ENCODE measurements at regions not wholly inside any gene's neighbourhood (a gene's known extent, or its start where the extent isn't known, plus 50 kb on each side); places are given as distances from the start of the nearest gene placed in this dataset.

DNA sequence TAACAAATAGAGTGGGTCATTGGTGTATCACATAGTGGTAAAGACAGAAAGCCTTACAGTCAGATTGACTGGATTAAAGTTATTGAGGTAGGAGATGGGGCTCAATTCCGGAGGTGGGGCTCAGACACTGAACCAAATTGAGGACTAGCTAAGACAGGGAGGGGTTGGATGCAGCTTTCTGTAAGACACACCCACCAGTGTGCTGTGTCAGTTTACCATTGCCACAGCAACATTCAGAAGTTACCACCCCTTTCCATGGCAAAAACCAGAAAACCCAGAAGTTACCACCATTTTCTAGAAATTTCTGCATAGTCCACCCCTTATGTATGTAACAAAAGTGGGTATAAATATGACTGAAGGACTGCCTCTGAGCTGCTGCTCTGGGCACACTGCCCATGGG is 167.6 kb upstream of the TMEM72 start:
- no peaks in the 10 kb centered on the region for H3K4me1 Mint-ChIP-seq
- H3K9me3 Mint-ChIP-seq = peaks cover 2 to 14% (median 8%) of the 10 kb centered on the region in 7 donors
- H3K27me3 Mint-ChIP-seq (ENCODE audit: low read depth in 3 of 3) = peaks cover 0 to 2% (median under 1%) of the 10 kb centered on the region in 3 donors
- no peaks in the 10 kb centered on the region for H3K4me1 ChIP-seq (ENCODE audit: control insufficient read depth in 1 of 2, insufficient read depth in 2 of 2, low read length in 2 of 2)
- no peaks in the 10 kb centered on the region for H3K36me3 Mint-ChIP-seq
- H3K4me3 ChIP-seq (replicated peaks in 1 of 3; ENCODE audit: low read depth in 2 of 3, low read length in 3 of 3) = no peak overlapping the region
- H3K9ac ChIP-seq (ENCODE audit: insufficient read depth, low read length, poor library complexity, severe bottlenecking) = no peak overlapping the region
- H3K4me2 ChIP-seq (replicated peaks; ENCODE audit: extremely low read depth, low read length, poor library complexity, severe bottlenecking) = no peak overlapping the region
- TF ChIP-seq, protein P1, sequence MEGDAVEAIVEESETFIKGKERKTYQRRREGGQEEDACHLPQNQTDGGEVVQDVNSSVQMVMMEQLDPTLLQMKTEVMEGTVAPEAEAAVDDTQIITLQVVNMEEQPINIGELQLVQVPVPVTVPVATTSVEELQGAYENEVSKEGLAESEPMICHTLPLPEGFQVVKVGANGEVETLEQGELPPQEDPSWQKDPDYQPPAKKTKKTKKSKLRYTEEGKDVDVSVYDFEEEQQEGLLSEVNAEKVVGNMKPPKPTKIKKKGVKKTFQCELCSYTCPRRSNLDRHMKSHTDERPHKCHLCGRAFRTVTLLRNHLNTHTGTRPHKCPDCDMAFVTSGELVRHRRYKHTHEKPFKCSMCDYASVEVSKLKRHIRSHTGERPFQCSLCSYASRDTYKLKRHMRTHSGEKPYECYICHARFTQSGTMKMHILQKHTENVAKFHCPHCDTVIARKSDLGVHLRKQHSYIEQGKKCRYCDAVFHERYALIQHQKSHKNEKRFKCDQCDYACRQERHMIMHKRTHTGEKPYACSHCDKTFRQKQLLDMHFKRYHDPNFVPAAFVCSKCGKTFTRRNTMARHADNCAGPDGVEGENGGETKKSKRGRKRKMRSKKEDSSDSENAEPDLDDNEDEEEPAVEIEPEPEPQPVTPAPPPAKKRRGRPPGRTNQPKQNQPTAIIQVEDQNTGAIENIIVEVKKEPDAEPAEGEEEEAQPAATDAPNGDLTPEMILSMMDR (IDR thresholded peaks at IDR 0.05) = no peak
- WGBS (ENCODE audit: insufficient coverage) = 100% methylated on average over 1 of the region's 1 CpG
- no peaks in the 10 kb centered on the region for H4K20me1 ChIP-seq (ENCODE audit: insufficient read depth, low read length)
- H2AFZ ChIP-seq (ENCODE audit: insufficient read depth, low read depth, low read length, poor library complexity, severe bottlenecking) = no peak overlapping the region
- no peak overlapping the region for H3K27ac ChIP-seq (ENCODE audit: low read depth in 1 of 2, low read length in 2 of 2)
- no peaks in the 10 kb centered on the region for H3K79me2 ChIP-seq (ENCODE audit: insufficient read depth, low read length)
- intact Hi-C loops (cut with micrococcal nuclease) = no loop called here
- H3K27ac Mint-ChIP-seq = no peak overlapping the region
- no peaks in the 10 kb centered on the region for H3K9me3 ChIP-seq (replicated peaks in 1 of 2; ENCODE audit: control insufficient read depth in 1 of 2, insufficient read depth in 1 of 2, low read length in 2 of 2)
- no peaks in the 10 kb centered on the region for H3K36me3 ChIP-seq (replicated peaks in 1 of 2; ENCODE audit: control insufficient read depth in 1 of 2, insufficient read depth in 2 of 2, low read length in 2 of 2)
- no peaks in the 10 kb centered on the region for H3K27me3 ChIP-seq (ENCODE audit: control insufficient read depth in 2 of 2, insufficient read depth in 2 of 2, low read length in 2 of 2)
- no peak for DNase-seq
- no peak overlapping the region for H3K4me3 Mint-ChIP-seq

DNA sequence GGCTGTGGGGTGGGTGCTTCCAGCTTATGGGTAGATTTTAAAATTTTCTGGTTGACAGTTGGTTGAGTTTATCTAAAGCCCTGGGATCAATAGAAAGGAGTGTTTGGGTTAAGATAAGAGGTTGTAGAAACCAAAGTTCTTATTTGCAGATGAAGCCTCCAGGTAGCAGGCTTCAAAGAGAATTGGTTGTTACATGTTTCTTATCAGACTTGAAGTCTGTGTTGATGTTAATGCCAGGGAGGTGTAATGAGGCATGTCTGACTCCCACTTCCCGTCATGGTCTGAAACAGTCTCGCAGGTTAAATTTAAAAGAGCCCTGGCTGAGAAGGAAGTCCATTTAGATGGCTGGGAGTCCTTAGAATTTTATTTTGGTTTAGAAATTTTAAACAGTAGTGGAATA is 165.2 kb upstream of the TMEM72 start:
- 40% methylated on average over 1 of the region's 2 CpGs for WGBS (ENCODE audit: insufficient coverage)
- Histone ChIP-seq H2AFZ (ENCODE audit: insufficient read depth, low read depth, low read length, poor library complexity, severe bottlenecking) (no peak overlapping the region), H3K36me3 (replicated peaks in 1 of 2; ENCODE audit: control insufficient read depth in 1 of 2, insufficient read depth in 2 of 2, low read length in 2 of 2) (no peaks in the 10 kb centered on the region), H3K4me3 (replicated peaks in 1 of 3; ENCODE audit: low read depth in 2 of 3, low read length in 3 of 3) (no peak overlapping the region), H3K79me2 (ENCODE audit: insufficient read depth, low read length) (no peaks in the 10 kb centered on the region), H3K27ac (ENCODE audit: low read depth in 1 of 2, low read length in 2 of 2) (no peak overlapping the region), H3K27me3 (ENCODE audit: control insufficient read depth in 2 of 2, insufficient read depth in 2 of 2, low read length in 2 of 2) (no peaks in the 10 kb centered on the region), H3K9me3 (replicated peaks in 1 of 2; ENCODE audit: control insufficient read depth in 1 of 2, insufficient read depth in 1 of 2, low read length in 2 of 2) (peaks cover 0 to 3% of the 10 kb centered on the region in 2 donors), H3K4me1 (ENCODE audit: control insufficient read depth in 1 of 2, insufficient read depth in 2 of 2, low read length in 2 of 2) (no peaks in the 10 kb centered on the region), H3K9ac (ENCODE audit: insufficient read depth, low read length, poor library complexity, severe bottlenecking) (no peak overlapping the region), H4K20me1 (ENCODE audit: insufficient read depth, low read length) (no peaks in the 10 kb centered on the region), H3K4me2 (replicated peaks; ENCODE audit: extremely low read depth, low read length, poor library complexity, severe bottlenecking) (no peak overlapping the region)
- intact Hi-C loops (cut with micrococcal nuclease) = no loop called here
- Mint-ChIP-seq H3K27me3 (ENCODE audit: low read depth in 3 of 3) (peaks cover 0 to 2% (median 0%) of the 10 kb centered on the region in 3 donors), H3K4me3 (no peak overlapping the region), H3K9me3 (peaks cover 5 to 19% (median 7%) of the 10 kb centered on the region in 7 donors), H3K36me3 (no peaks in the 10 kb centered on the region), H3K4me1 (no peaks in the 10 kb centered on the region), H3K27ac (no peak overlapping the region)
- TF ChIP-seq, protein P1 (IDR thresholded peaks at IDR 0.05) = no peak
- no peak for DNase-seq

Data from CD14-positive monocyte (primary cell).